NCI-H1436 treated with DMSO at 0.1 percent for 48 hours (cell line): ENCODE measurements at regions not wholly inside any gene's neighbourhood (a gene's known extent, or its start where the extent isn't known, plus 50 kb on each side); places are given as distances from the start of the nearest gene placed in this dataset.
"Not testable (repeated sequence)": the region's sequence is repeated elsewhere in the genome, so short reads cannot be mapped to it uniquely, and the experiment has no call there.

Experiments used
- DNase-seq: peaks from one replicate; lab custom pipeline; 2025; lab: John Stamatoyannopoulos, UW

- no peak for DNase-seq
Measured at GRCh38 chr4:116020141-116020722, 906.8 kb upstream of the NDST4 start.

- DNase-seq: no peak
Measured at GRCh38 chr4:116018831-116019230, 905.4 kb upstream of the NDST4 start.

GRCh38 chr4:116016201-116016600 is 902.8 kb upstream of the NDST4 start:
- DNase-seq: no peak

GRCh38 chr4:116015549-116015948 is 902.1 kb upstream of the NDST4 start:
- no peak for DNase-seq

- DNase-seq: no peak
Measured at GRCh38 chr4:116015062-116015461, 901.6 kb upstream of the NDST4 start.

- DNase-seq: no peak
Measured at GRCh38 chr4:116010923-116011322, 897.5 kb upstream of the NDST4 start.

- DNase-seq: no peak
Measured at GRCh38 chr4:116005806-116006088, 892.3 kb upstream of the NDST4 start.

- DNase-seq: no peak
Measured at GRCh38 chr4:116005037-116005805, 891.8 kb upstream of the NDST4 start.

GRCh38 chr4:116001291-116001690 is 887.9 kb upstream of the NDST4 start:
- DNase-seq: no peak

GRCh38 chr4:115986573-115986972 is 873.2 kb upstream of the NDST4 start:
- no peak for DNase-seq

GRCh38 chr4:115975421-115976001 is 862.1 kb upstream of the NDST4 start:
- not testable (repeated sequence) for DNase-seq

GRCh38 chr4:115973768-115974167 is 860.3 kb upstream of the NDST4 start:
- no peak for DNase-seq

GRCh38 chr4:115972967-115973366 is 859.5 kb upstream of the NDST4 start:
- no peak for DNase-seq

GRCh38 chr4:115970859-115971258 is 857.4 kb upstream of the NDST4 start:
- DNase-seq: no peak

GRCh38 chr4:115969756-115970155 is 856.3 kb upstream of the NDST4 start:
- DNase-seq: no peak

- DNase-seq: no peak
Measured at GRCh38 chr4:115965588-115965987, 852.2 kb upstream of the NDST4 start.

GRCh38 chr4:115956054-115956796 is 842.8 kb upstream of the NDST4 start:
- DNase-seq: not testable (repeated sequence)

GRCh38 chr4:115950806-115951205 is 837.4 kb upstream of the NDST4 start:
- DNase-seq: no peak

- DNase-seq: not testable (repeated sequence)
Measured at GRCh38 chr4:115949974-115950743, 836.7 kb upstream of the NDST4 start.

- no peak for DNase-seq
Measured at GRCh38 chr4:115945026-115945425, 831.6 kb upstream of the NDST4 start.

GRCh38 chr4:115944146-115944905 is 830.9 kb upstream of the NDST4 start:
- DNase-seq: no peak
